OCI-LY7 (cell line): ENCODE measurements at regions not wholly inside any gene's neighbourhood (a gene's known extent, or its start where the extent isn't known, plus 50 kb on each side); places are given as distances from the start of the nearest gene placed in this dataset.

Experiments used
- CTCF ChIP-seq: fragments of 200-600 bp; sonication (generic); conservative IDR thresholded peaks from 2 replicates; pipeline ENCODE4 v1.5.1; 2014; ENCODE audit warnings: mild to moderate bottlenecking, antibody characterized with exemption, low read length, moderate library complexity, mixed read lengths
- EZH2phosphoT487 ChIP-seq: fragments of 200-600 bp; sonication (generic); IDR thresholded peaks from 2 replicates; pipeline ENCODE4 v1.6.1; 2018; ENCODE audit warnings: low read depth, borderline replicate concordance, mild to moderate bottlenecking, mixed run types, antibody characterized with exemption, low read length, moderate library complexity, mixed read lengths

GRCh38 chr10:84997870-84998269, 669.5 kb downstream of the CCSER2 start:
- no peak for TF ChIP-seq CTCF
- TF ChIP-seq EZH2phosphoT487: no peak
